HG03280 (cell line): ENCODE measurements at regions not wholly inside any gene's neighbourhood (a gene's known extent, or its start where the extent isn't known, plus 50 kb on each side); places are given as distances from the start of the nearest gene placed in this dataset.

Experiments
- ATAC-seq: cut with Tn5 transposase; IDR thresholded peaks from one replicate; pipeline ENCODE4 v1.9.1; 2021; ENCODE audit warnings: mild to moderate bottlenecking, moderate library complexity; ENCODE audit not compliant: unreplicated experiment

DNA sequence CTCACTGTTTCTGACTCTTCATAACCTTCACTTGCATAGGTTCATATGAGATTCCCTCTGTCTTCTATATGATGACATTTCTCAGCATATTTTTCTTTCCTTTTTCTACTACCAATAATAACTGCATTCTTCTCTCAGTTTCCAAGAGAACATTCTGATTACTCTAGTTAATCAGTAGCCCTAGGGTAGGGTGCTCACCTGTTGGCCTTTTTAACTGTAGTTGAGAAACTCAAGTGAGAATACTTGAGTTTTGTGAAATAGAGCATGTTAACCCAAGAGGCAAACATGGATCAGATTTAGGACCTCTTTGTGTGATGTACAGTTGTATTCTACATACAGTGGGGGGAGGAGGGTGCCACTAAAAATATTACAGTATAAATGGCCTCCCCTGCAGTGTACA lies 308.0 kb downstream of the CMPK2 start:
- no peak for ATAC-seq

DNA sequence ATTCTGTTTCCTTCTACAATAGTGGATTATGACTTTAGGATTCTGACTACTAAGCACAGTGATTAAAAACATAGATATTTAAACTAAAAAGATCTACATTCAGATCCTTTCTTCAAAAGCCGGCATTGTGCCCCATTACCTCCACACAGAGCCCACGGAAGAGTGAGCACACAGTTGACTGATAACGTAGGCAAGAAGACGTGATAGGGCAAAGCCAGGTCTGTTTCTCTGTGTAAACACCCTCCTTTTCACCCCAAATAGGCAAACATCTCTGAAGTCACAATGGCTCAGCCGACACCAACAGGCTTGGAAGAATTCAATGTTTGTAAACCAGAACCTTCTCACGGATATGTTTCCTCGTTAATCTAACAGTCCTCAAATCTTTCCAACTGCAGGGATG lies 302.9 kb downstream of the CMPK2 start:
- no peak for ATAC-seq

DNA sequence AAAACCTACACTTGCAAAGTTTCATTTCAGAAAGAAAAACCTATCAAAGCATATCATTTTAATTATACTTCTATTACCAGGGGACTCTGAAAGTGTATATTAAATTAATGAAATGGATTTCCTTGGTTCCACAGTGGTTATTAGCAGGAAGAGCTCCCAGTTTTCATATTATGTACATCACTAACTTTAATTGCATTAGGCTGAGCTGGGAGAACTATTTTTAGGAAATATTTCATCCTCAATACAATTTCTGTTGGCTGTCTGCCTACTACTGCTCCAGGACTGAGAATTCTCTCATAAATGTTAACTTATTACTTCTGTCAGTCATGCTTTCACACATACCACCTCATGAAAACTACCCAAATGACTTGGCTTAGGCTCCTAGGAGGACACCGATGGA lies 301.4 kb downstream of the CMPK2 start:
- ATAC-seq = no peak

DNA sequence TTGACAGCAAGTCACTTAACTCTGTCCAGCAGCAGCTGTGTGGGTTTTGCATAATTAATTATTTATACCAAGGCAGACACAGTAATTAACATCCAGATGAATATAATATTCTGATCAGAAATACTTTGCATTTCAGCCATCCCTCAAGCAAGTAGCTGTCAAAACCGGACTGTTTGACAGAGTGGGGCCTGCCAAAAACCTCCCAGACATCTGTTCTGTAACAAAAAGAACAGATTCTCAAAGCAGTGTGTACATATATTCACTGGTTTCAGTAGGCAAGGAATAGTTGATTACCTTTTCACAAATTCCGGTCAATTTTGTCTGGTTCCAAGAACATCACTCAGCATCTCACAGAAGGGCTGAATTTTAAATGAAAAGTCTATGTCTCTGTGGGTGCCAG lies 291.6 kb downstream of the CMPK2 start:
- ATAC-seq = no peak

DNA sequence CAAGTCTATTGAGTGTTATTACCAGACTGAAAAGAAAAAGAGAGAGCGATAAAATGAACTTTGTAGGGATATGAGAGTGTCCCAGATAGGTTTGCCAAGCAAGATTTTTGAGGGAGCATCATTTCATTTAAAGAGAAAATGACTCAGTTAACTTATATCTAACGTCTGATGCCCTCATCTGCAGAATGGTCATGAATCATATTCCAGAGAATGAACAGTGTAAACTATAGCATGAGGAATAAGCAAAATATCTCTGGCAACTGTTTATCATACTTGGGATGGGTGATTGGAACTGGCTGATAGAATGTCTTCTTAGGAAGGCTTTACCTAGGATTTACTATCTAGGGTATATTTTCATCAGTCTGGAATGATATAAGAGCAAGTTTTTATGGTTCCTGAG lies 289.4 kb downstream of the CMPK2 start:
- ATAC-seq = no peak

DNA sequence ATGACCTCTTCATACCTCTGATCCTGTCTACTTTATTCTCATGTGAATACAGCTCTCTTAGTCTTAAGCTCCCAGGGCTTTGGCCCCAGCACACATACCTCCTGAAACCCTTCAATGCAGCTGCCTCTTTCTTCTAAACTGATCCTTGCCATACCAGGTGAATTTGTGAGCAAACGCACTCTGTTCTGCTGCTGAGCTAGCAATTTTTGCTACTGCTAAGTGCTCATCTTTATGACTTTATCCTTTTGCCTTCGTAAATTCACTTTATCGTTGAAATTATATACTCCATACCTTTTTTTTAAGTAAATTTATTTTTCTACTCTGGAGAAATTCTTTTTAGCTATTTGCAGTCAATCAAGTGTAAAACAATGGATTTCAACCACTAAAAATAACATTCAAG lies 287.7 kb downstream of the CMPK2 start:
- no peak for ATAC-seq

DNA sequence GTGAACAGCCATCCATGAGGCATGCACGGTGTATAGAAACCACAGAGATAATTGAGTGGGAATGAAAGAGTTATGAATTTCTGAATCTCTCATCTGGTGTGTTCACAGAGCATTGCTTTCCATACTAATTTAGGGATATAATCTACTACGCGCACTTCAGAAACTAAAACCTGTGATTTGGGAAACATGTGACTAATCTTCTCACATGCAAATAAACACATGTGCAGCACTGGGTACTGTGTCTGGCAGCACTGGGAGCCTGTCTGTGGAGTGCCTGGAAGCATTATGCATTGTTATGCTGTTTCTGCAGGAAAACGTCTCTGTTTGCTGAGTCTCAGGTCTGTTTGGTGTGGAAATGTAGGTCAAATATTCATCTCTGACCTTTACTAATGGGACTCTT lies 287.3 kb downstream of the CMPK2 start:
- ATAC-seq = no peak

DNA sequence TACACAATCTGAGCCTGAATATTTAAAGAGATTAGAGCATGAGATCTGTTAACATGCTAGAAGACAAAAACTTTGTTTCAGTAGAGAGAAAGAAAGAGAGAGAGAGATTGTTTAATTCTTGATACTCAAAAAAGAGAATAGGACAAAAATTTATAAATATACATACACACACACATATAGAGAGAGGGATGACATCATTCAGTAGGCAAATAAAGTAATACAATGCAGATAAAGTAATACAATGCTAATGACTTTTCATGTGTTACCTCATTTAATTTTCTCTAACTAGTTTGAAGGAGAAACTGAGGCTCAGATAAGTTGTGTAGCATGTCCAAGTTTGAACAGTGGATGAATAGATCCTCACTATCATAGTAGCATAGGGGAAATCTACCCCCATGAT lies 286.4 kb downstream of the CMPK2 start:
- ATAC-seq = no peak

DNA sequence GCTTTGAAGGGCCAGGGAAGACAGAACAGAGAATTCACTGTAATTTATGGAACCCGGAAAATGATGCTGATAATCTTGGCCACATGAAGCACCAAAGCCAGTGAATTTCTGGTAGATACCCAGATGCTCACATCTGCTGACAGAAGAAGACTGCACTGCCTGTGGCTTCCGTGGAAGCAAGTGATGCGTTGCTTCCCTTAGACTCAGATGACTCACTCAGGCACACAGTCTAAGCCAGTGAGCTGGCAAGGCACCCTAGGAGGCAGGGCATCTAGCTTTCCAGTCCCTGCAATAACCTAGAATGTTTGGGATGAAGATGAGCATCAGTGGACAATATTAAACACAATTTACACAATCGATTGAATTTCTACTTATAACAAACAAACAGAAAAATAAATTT lies 284.7 kb downstream of the CMPK2 start:
- no peak for ATAC-seq

DNA sequence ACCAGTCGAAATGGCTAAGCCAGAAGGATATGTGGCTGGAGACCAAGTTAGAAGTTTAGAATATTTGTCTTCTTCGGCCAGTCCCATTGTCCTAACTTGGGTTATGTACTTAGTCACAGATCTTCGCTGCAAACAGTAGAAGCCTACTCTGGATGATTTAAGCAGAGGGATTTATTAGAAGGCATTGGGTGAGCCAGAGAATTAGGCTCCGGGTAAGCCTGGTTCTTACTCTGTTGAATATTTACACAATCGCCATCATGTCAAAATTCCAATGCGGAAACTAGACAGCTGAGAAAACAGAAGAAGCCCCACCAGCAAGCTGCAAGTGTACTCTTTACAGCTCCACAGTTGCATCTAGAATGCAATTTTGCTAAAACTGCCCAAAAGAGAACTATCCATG lies 276.6 kb downstream of the CMPK2 start:
- no peak for ATAC-seq

DNA sequence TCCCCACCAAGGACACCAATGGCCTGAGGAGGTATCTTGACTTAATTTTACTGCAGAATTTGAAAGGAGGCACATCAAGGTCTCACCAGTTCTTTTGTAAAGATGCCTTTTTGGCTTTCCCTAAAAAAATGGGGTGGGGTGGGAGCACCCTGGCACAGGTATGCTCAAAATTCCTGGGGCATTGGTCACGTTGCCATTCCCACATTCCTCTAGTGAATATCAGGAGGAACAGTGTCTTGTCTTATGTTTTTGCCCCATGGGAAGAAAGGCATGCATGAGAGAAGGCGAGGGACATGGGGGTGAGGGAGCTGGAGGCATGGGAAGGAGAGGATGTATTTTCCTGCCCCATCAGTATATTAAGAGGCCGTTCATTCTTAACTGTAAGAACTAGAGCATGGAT lies 275.3 kb downstream of the CMPK2 start:
- ATAC-seq = no peak

DNA sequence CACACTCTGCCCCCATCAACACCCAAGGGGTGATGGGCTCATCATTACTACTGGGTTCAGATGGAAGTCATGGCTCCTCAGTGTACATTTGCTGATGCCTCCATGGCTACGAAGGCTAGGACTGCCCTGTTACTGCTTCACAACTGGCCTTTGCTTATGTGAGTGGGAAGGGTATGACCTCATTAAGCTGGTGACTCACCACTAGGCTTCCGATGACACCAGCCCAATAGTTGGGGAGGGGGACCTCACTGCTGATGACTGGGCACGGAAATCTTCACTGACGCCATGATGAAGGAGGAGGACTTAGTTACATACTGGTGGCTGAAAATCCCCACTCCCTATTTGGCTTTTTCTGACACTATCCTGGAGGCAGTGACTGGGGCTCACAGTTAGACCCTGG lies 263.2 kb downstream of the CMPK2 start:
- ATAC-seq = no peak

DNA sequence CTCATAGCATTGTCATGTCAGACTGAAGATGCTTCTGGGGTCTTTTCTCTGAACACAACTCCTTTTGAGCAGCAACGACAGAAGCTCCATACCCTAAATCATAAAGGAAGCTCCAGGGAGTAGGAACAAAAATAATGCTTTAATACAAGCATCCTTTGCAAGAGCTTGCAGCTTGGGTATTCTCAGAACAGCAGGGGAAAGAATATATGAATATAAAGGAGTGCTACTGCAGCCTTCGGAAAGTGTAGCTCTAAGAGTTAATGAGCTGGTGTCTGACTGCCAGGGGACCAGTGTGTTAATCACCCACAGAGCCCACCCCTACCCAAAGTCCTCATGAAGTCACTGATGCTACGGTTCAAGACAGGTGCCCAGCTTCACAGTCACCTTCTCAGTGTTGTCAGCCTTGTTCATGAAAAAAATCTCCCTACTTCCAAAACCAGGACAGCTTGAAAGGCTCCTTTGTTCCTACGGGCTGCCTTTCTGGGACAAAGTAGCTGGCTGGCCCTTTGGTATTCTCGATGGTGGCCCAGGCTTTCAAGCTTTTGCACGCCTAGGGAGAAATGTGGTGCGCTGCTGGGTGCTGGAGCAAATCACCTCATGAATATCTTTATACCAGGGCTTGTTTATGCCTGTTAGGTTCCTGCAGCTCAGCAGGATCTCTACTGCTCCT lies 259.7 kb downstream of the CMPK2 start:
- no peak for ATAC-seq

DNA sequence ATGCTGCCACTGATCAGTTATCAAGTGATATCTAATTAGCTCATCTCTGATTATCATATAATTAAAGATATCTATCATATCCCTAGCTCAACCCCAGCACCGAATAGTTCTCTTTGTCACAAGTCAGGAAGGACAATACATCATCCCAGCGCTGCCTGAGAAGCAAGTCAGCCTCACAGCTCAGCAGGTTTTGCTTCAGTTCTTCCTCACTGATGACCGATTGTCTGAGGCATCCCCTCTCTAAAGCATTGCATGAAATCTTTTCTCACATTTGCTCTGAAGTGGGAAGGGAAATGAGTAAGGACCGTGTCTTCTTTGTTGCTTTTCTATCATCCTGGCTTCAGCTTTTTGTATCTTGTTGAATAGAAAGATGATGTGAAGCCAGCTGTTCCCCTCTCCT lies 247.9 kb downstream of the CMPK2 start:
- no peak for ATAC-seq

DNA sequence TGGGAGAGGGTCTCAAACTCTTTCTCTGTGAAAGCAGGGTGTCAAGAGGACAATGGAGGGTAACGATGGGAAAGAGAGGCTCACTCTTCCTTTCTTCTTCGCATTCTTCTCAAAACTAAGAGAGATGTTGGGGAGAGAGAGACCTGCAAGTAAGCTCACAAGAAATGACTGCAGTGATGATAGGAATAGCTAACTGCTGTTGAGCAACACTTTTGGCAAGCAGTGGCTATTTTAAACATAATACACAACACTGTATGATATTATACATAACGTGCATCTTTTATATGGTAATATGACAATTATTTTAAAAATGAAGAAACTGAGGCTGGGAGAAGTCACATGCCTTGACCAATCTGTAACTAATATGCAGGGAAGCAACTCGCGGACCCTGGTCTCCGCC lies 247.5 kb downstream of the CMPK2 start:
- no peak for ATAC-seq

DNA sequence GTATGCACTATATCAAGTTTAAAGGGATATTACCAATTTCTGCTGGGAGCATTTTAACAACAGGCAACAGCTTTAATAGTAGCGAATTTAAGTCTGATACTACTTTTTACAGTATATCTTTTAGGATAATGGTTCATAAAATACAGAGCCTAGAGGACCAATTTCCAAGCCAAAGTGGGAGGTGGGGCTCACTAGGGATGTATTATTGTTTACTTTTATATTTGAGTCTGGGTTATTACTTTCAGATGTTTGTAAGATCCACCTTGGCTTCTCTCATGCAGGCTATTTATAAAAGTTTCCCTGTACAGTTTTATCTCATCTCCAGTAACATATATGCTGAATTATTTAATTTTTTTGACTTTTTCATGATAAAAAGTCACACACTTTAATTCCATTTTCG lies 242.0 kb downstream of the CMPK2 start:
- no peak for ATAC-seq

DNA sequence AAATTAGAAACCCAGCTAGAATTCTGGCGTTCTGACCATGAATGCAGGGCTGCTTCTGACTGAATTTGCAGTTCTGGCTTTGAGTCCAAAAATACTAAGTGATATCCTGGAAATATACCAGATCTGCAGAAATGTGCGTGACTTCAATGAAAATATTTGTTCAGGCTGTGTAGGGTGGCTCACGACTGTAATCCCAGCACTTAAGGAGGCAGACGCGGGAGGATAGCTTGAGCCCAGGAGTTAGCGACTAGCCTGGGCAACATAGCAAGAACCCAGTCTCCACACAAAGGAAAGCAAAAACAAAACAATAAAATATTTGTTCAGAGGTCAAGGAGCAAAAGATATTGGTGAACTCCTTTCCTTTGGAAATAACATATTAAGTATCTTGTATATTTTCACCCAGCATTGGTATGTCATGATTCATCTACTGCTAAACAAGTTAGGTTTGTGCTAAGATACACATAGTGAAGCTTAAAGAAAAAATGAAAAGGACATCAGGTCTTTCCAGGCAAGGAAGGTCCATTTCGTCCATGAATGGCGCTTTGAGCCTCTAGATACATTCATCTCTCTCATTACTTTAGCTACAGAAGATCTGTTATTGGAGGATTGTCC lies 239.2 kb downstream of the CMPK2 start:
- no peak for ATAC-seq

DNA sequence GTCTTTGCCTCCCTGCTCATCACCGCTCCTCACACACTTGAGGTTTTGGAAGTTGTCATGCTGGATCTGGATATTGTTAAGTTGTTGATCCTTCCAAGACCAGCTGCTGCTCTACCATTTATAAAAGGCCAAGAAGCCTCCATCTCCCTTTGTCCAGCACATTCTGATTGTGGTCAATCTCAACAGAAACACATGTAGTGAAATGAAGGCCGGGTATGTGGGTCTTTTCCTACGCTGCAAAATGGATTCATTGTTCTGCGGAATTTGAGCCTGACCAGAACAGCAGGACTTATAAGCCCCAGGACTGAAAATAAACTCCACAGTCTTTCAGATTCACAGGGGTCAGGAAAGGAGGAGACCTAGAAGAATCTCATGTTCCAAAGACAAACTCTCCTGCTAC lies 238.4 kb downstream of the CMPK2 start:
- ATAC-seq = no peak

DNA sequence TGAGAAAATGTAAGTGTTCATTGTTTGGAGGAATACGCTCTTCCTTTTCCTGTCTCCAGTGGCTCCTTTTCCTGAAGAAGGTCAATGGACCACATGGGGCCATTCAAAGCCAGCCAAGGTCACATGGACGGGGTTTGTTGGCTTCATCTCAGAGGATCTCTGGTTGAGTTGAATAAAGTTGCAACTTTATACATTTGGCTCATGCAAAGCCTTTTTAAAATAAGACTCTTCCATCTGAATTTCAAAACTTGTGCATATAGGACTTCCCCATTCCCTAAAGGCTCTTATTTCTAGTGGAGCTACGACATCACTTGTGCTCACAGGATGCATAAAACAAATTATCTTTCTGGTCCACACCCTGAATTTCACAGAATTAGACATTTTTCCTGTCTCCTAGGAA lies 235.5 kb downstream of the CMPK2 start:
- no peak for ATAC-seq

DNA sequence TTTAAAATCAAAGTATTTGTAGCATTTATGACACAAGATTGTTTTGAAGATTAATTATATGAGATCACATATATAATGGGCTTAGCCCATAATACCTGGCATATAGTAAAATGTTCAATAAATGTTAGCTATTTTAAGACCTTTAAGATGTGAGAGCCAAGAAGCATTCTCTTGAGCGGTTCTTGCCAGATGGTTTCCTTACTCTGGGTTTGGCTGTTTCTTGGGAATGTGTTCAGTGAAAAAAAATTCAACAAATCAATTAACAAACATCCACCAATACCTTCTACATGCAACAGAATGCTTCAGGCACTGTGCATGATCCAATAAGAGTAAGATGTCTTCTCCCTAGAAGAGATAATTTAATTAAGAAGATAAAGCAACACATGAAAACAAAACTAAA lies 230.4 kb downstream of the CMPK2 start:
- no peak for ATAC-seq

DNA sequence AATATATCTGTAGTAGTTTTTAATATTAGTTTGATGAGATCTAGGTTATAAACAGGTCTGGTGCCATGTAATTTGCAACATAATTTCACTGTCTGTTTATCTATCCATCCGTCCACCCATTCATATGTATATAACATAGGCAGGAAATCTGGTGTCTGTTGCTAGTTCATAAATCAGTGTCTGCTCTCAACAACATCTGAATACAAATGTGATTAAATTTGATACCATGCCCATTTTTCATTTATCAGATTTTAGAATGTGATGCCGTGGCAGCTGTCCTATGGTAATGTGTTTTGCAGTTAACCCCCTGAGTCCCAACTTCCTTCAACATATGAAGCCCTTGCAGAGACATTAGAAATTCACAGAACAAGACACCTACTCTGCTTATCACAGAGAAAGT lies 228.4 kb downstream of the CMPK2 start:
- no peak for ATAC-seq

DNA sequence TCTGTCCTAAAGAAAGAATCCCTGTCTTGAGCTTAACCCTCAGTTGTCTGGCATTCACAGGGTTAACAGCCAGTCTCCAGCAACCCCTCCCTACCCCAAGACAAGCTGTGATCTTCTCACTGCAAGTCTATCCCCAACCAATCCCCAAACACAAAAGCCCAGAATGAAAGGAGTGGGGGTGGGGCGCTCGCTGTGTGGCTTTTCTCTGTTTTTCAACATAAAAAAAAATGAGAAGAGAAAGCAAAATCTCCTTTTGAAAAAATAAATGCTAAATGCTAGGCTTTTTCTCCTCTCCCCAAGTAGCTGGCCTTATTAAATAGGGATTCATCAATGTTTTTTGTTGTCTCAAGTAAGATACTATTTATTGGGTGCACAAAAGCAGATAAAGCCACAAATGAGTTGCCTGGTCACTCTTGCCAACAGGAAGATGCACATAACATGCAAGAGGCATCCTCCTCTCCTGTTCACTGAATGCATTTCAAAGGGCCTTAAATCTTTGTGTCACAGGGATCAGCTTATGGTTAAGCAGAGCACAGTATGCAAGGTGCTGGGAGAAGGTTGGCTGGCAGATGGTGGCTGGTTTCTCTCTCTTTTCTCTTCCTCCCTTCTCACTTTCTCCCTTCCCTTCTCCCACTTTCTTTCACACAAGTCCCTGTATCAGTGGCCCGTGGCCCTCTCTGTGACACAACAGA lies 225.6 kb downstream of the CMPK2 start:
- ATAC-seq = no peak

DNA sequence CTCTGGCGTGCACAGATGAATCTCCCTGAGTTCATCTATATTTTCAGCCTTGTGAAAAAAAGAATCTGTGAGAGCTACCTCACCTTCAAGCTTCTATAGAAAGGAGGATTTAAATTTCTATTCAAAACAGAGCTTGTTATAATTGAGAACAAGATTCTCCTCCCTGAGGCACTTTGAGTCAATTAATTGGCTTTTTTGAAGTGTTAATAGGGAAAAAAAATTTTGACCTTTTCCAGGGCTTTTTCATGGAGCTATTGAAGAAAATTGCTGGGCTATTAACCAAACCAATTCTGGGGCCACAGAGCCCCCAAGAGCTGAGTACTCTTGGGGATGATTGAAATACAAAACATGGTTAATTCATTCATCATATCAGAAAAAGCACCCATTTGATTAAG lies 225.1 kb downstream of the CMPK2 start:
- no peak for ATAC-seq
